Tibial nerve (tissue), 4 donors: ENCODE measurements at regions not wholly inside any gene's neighbourhood (a gene's known extent, or its start where the extent isn't known, plus 50 kb on each side); places are given as distances from the start of the nearest gene placed in this dataset.

ENCODE experiments used
- EP300 ChIP-seq, 2 donors: sonication (generic); formaldehyde crosslinking; IDR thresholded peaks; one replicate each; pipeline ENCODE4 v1.6.1; 2017; ENCODE audit warnings: antibody characterized with exemption in 2 of 2, mild to moderate bottlenecking in 1 of 2
- POLR2A ChIP-seq, 2 donors: fragments of 450-650 bp; IDR thresholded peaks; one replicate each; pipeline ENCODE4 v1.6.1; 2017; ENCODE audit warnings: antibody characterized with exemption in 2 of 2, mild to moderate bottlenecking in 2 of 2, moderate library complexity in 2 of 2
- TF ChIP-seq, protein P1 (sequence below), 5 experiments: fragments of 200-600 bp in 3 of 5; fragments of 450-650 bp in 2 of 5; sonication (generic) in 3 of 5; IDR thresholded peaks; one replicate each; pipeline ENCODE4 v1.5.1; 2016 to 2019; ENCODE audit warnings: antibody characterized with exemption in 5 of 5, mild to moderate bottlenecking in 3 of 5, moderate library complexity in 2 of 5

DNA sequence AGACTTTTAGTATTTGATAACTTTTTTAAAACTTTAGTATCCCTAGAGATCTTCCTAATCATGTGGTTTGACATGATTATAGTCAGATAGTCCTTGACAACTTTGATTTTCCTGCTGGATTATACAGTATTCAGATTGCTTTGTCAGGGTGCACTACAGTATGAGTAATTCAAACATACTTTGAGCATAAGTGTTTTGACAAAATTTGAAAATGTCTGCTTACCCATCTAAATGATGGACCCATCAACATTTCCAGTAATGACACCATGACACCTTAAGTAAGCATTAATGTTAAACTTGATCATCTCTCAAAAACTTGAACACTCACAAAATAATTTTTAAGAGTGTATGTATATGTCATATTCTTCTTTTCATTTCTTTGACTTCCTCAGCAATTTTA, 514.5 kb upstream of the SMIM31 start:
- TF ChIP-seq, protein P1, sequence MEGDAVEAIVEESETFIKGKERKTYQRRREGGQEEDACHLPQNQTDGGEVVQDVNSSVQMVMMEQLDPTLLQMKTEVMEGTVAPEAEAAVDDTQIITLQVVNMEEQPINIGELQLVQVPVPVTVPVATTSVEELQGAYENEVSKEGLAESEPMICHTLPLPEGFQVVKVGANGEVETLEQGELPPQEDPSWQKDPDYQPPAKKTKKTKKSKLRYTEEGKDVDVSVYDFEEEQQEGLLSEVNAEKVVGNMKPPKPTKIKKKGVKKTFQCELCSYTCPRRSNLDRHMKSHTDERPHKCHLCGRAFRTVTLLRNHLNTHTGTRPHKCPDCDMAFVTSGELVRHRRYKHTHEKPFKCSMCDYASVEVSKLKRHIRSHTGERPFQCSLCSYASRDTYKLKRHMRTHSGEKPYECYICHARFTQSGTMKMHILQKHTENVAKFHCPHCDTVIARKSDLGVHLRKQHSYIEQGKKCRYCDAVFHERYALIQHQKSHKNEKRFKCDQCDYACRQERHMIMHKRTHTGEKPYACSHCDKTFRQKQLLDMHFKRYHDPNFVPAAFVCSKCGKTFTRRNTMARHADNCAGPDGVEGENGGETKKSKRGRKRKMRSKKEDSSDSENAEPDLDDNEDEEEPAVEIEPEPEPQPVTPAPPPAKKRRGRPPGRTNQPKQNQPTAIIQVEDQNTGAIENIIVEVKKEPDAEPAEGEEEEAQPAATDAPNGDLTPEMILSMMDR (IDR thresholded peaks at IDR 0.05): no peak
- no peak for TF ChIP-seq POLR2A (IDR thresholded peaks at IDR 0.05)
- no peak for TF ChIP-seq EP300 (IDR thresholded peaks at IDR 0.05)
